K562 (cell line): ENCODE measurements at regions not wholly inside any gene's neighbourhood (a gene's known extent, or its start where the extent isn't known, plus 50 kb on each side); places are given as distances from the start of the nearest gene placed in this dataset.

Experiments
- CCAR2 ChIP-seq: fragments of 200-400 bp; formaldehyde crosslinking; IDR thresholded peaks from 2 replicates; pipeline ENCODE4 v1.6.1; 2017; ENCODE audit warnings: mild to moderate bottlenecking, low read depth, low read length
- CHD4 ChIP-seq: fragments of 200-600 bp; sonication (generic); IDR thresholded peaks from 3 replicates; pipeline ENCODE4 v1.6.1; 2012; ENCODE audit warnings: low read depth, mild to moderate bottlenecking, mixed read lengths, low read length, inconsistent platforms; ENCODE audit not compliant: insufficient read depth, insufficient replicate concordance, poor library complexity, severe bottlenecking
- CTCF ChIP-seq, 3 experiments: IDR thresholded peaks in 2 of 3; conservative IDR thresholded peaks in 1 of 3; 2 replicates each; pipeline ENCODE4 v1.5.1; 2011 to 2012; ENCODE audit warnings: low read length in 3 of 3, mild to moderate bottlenecking in 3 of 3, control low read depth in 2 of 3, improper control_type of control experiment in 1 of 3, inconsistent platforms in 1 of 3, low read depth in 1 of 3, mixed read lengths in 1 of 3, moderate library complexity in 1 of 3; ENCODE audit not compliant: insufficient read depth in 2 of 3
- MAX ChIP-seq: sonication (generic); formaldehyde crosslinking; IDR thresholded peaks from 2 replicates; pipeline ENCODE4 v1.9.0; 2022; ENCODE audit warnings: mild to moderate bottlenecking, missing genetic modification reagents
- POLR2A ChIP-seq: fragments of 450-650 bp; conservative IDR thresholded peaks from 2 replicates; pipeline ENCODE4 v1.6.1; 2016
- PREB ChIP-seq: sonication (generic); formaldehyde crosslinking; IDR thresholded peaks from 2 replicates; pipeline ENCODE4 v1.8.1; 2023; ENCODE audit warnings: mild to moderate bottlenecking, missing genetic modification reagents
- SMAD1 ChIP-seq: fragments of 150-350 bp; IDR thresholded peaks from 2 replicates; pipeline ENCODE4 v1.6.1; 2014; ENCODE audit warnings: low read length, low read depth; ENCODE audit not compliant: partially characterized antibody
- SMARCA4 ChIP-seq: fragments of 450-650 bp; IDR thresholded peaks from 2 replicates; pipeline ENCODE4 v1.6.1; 2016
- SRSF3 ChIP-seq: fragments of 200-400 bp; formaldehyde crosslinking; IDR thresholded peaks from 2 replicates; pipeline ENCODE4 v1.6.1; 2016; ENCODE audit warnings: mild to moderate bottlenecking, low read length, moderate library complexity; ENCODE audit not compliant: insufficient read depth
- TAF1 ChIP-seq: IDR thresholded peaks from 2 replicates; pipeline ENCODE4 v1.6.1; 2011; ENCODE audit warnings: mild to moderate bottlenecking, low read length, moderate library complexity; ENCODE audit not compliant: insufficient read depth, control insufficient read depth, severe bottlenecking; ENCODE audit errors: extremely low read depth
- TBP ChIP-seq: optimal IDR thresholded peaks from 2 replicates; pipeline ENCODE3; 2011; ENCODE audit warnings: low read depth, low read length, improper control_type of control experiment
- ZBTB11 ChIP-seq, 3 experiments: fragments of 200-800 bp in 1 of 3; fragments of 250-450 bp in 1 of 3; fragments of 450-650 bp in 1 of 3; sonication (Bioruptor Pico) in 1 of 3; sonication (Bioruptor generic) in 1 of 3; formaldehyde crosslinking in 1 of 3; IDR thresholded peaks; 2 replicates each; pipeline versions ENCODE4 v1.6.1 to v1.8.0; 2016 to 2022; ENCODE audit warnings: mild to moderate bottlenecking in 2 of 3, missing genetic modification characterization in 2 of 3, missing compliant biosample characterization in 1 of 3, moderate library complexity in 1 of 3
- ZZZ3 ChIP-seq: fragments of 450-650 bp; IDR thresholded peaks from 2 replicates; pipeline ENCODE4 v1.6.1; 2016; ENCODE audit warnings: antibody characterized with exemption, mild to moderate bottlenecking, moderate library complexity

GRCh38 chr14:38135106-38135867, 72.4 kb upstream of the SSTR1 start:
- no peak for TF ChIP-seq POLR2A
- TF ChIP-seq SMAD1 = no peak
- no peak for TF ChIP-seq CTCF (IDR thresholded peaks at IDR 0.05 in 2 of 3, conservative IDR thresholded peaks at IDR 0.05 in 1 of 3; ENCODE audit: insufficient read depth in 2 of 3, low read depth in 1 of 3, low read length in 3 of 3)
- no peak for TF ChIP-seq SMARCA4
- no peak for TF ChIP-seq MAX (CRISPR knock-in tag)
- TF ChIP-seq CCAR2 = no peak
- TF ChIP-seq TBP = no peak
- no peak for TF ChIP-seq CHD4
- no peak for TF ChIP-seq PREB
- TF ChIP-seq ZBTB11 (CRISPR knock-in tag; IDR thresholded peaks at IDR 0.05) = no peak
- no peak for TF ChIP-seq TAF1
- TF ChIP-seq ZZZ3 = no peak
- TF ChIP-seq SRSF3 = no peak
